C1 segment of cervical spinal cord (tissue), 14 donors: ENCODE measurements at regions not wholly inside any gene's neighbourhood (a gene's known extent, or its start where the extent isn't known, plus 50 kb on each side); places are given as distances from the start of the nearest gene placed in this dataset.

Experiments used
- DNase-seq, 14 donors: peaks; one replicate each; lab custom pipeline; 2025; lab: John Stamatoyannopoulos, UW

DNA sequence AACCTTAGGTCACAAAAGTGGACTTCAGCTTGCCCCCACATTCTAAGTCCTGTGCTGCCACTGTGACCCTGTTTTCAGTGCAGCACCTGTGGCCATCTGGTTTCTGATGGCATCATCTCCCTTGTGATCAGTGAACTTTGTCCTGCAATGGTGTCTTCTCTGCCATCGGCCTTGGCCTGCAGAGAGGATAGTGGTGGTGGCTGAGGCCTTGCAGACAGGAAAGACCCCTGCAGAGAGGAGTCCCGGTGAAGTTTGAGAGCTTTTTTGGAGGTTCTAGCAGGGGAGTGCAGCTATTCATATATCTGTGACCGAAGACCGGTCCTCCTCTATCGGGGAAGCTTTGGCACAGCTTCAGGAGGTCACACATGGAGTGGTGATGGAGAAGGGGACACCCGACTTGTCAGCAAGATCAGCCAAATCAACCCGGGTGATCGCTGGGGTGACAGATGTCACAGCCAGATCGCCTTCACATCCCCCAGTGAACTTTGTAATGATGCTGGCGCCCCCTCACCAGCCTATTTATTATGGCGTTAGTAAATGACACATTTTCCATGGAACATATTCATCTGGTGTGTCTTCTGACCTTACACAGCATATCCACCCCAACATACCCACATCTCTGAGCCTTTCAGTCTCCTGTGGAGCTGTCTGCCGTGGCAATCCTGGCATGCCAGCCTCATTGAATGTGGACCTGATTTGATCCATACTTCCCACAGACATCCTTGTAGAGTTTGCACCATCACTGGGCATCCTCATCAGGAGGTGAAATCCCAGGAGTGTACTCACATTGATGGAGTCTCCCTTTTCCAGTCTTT lies 136.1 kb downstream of the PAPOLA start:
- no peak for DNase-seq

DNA sequence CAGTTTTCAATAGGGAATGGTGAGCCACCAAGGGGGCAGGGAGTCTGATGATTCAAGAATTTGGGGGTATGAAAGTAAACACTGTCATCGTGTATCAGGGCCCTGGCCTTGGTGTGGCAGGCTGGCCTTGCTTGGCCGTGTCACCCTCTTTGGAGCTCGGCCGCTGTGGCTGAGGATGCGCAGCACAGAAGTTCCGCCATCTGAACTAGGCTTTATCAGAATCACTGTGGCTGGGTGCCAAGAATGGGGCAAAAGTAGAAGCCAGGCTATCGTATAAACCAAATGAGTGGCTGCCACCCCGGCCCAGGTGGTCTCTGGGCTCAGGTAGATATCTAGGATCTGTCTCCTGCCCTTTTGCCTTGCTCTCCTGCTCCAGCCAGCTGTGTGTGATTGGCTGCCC lies 137.4 kb downstream of the PAPOLA start:
- no peak for DNase-seq

DNA sequence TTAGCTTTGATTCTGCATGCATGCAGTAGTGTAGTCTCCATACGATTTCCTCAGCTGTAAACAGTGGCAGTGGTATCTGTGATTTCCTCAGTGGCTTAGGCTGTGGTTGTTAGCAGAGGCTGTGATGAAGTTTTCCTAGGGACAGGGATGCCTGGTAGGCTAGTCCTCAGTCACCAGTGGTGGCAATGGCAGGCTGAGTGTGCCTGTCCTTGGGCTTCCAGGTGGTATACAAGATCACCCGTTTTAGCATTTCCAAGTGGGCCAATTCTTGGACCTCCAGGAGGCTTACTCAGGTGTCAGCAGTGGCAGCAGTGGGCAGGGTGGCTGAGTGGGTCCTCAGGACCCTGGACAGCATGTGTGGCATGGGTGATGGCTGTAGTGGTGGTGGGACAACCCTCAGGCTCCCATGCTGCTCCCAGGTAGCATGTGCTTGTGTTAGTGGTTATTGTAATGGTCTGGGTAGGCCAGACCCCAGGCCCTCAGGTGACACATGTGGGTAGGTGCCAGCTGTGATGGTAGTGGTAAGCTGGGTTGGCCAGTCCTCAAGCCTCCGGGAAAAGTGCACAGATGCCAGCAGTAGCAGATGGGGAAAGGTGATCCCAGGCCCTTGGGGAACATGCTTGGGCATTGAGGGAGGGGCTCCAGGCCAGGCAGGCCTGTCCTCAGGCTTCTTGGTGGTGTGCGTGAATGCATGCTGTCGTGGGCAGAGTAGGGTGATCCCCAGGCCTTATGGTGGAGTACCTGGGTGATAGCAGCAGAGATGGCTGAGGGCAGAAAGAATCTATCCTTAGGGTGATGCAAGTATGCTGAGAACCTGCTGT lies 146.5 kb downstream of the PAPOLA start:
- no peak for DNase-seq

DNA sequence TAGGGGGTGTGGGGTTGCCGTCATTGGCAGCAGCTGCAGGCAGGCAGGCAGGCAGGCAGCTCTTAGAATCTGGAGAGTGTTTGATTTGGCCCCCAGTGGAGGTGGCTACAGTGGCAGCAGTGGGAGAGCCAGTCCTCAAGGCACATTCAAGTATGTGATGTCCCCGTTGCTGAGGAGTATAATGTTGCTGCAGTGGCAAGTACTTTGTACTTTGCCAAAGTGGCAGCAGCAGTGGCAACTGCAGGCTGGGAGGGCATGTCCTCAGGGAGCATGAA lies 147.1 kb downstream of the PAPOLA start:
- DNase-seq, result no peak

DNA sequence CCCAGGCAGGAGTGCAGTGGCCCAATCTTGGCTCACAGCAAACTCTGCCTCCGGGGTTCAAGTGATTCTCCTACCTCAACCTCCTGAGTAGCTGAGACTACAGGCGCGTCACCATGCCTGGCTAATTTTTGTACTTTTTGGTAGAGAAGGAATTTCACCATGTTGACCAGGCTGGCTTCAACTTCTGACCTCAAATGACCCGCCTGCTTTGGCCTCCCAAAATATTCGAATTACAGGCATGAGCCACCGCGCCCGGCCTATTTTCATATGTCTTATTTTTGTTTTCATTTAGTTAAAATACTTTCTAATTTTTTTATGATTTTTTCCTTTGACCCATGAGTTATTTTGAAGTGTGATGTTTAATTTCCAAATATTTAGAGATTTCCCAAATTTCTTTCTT lies 143.6 kb upstream of the VRK1 start:
- DNase-seq, result no peak

DNA sequence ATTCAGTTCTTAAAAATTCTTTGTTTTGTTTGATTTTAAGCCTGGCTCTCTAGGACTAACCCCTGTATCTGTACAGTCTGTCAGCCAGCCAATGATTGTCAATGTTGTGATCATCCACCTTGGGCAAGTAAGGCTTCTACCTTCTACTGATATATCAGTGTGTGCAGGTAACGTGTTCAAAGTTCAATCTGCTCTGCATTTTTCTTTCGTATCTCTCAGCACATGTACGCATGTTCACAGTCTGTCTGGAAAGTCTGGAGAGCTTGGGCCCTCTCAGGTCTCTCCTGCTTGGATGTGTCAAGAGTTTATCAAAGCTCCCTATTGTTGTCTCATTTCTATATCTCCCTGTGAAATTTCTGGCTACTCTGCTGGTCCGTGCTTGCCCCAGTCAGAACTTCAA lies 138.6 kb upstream of the VRK1 start:
- no peak for DNase-seq

DNA sequence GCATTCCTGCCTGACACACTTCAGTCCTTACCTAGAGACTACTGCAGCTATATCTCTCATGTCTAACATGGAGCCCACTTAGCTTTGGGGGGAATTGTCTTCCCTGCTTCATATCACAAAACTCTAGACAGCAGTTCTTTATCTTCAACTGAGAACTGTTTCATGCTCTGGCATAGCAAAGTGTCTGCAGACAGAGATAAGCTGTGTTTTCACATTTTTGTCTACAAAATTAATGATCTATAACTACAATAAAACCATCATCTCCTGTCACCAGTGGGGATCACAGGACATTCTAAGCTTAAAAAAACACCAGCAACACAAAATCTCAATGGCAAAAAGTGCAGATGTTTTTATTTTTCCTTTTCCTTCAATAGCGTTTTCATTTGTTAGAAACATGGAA lies 137.1 kb upstream of the VRK1 start:
- no peak for DNase-seq

DNA sequence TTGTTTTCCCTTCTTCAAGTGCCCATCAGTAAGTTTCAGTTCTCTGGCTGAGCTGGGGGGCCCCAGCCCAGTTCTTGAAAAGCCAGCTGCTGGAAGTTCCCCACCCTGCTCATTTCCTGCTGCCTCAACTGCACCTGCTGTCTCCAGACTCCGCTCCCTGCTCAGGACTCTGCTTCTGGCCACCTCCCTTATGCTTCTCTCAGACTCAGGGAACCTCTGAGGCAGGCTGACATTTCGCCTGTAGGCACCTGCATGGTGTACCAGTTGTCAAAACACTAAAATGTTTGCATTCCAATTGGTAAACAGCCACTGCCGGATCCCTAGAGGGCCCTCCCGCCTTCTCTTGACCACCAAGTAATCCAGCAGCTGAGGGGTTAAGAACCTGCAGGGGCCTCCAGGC lies 136.5 kb upstream of the VRK1 start:
- DNase-seq, result no peak

DNA sequence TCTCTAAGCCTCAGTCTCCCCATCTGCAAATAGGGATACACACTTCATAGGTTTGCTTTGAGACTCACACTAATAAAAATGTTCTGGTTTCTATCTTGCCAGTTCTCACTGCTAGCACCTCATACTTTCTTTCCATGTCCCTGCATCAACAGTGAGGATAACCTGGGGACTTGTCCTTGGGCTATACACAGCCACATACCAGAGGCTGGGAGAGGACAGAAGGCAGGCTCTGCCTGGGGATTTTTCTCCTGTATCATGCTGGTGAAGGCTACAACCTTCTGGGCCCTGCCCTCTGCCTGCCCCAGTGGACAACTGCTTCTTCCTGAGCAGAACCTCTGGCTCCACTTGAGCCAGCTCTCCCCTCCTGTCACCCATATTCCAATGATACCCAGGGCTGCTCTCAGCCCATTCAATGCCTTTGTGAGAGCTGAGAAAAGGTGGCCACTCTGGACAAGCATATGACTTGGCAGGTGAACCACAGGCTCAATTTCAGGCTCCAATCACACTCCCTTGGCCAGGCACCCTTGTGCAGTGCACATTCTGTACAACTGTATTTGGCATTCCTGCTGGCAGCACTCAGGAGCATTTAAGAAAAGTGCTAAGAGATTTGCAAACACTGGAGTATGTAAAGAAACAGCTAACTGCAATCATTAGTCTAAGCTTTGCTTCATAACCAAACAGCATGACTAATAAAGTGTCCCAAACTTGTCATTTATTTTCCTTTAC lies 135.8 kb upstream of the VRK1 start:
- DNase-seq, result no peak

DNA sequence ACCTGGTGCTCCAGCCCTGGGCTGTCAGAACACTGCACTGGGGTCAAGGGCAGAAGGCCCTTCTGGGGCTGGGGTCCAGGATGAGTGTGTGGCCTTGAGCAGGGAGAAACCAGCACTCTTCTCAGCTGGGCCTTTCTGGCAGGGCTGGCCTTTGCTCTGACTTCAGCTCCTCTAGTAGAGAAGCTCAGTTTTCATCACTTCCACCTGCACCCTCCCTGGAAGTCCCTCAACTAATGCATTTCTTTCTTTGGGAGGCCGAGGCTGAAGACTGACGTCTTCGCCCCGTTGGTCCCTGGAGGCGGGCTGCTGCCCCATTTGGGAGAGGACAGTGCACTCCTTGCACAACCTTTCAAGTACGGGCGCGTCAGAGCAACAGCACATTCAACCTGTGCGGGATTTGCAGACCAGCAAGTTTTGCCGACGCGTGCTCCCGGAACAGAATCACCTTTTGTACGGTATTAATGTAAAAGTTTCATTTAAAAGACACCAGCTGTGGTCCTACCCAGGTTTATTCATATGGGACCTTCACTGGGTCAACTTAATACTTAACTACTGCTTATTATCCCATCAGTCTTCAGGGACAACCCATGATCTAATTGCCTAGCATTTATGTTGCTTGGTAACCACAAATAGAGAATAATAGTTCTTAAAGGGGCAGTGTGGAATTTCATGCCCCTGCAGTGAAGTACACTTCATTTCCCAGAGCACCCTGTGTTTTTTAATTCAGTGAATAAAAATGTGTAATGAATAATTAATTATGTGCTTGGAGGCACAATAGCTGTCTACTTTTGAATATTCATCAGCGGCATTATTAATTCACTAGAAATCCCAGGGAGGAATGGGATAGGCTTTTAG lies 134.8 kb upstream of the VRK1 start:
- DNase-seq, result no peak

DNA sequence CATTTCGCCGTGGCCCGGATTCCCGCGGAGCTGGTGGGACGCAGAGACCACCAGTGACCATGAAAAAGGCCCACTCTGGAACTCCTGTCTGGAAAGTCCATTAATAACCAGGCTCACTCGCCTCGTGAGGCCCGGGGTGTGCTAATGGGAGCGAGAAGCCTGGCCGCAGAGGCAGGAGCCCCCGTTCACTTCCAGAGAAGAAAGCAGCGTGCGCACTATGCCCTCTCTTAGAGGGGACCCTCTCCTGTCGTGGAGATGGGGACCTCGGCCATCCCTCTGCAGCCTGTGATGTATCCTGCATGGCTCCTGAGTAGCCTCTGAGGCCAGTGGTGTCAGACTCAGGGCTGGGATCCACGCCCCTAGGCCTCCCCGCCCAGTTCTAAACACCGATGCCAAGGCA lies 134.1 kb upstream of the VRK1 start:
- no peak for DNase-seq

DNA sequence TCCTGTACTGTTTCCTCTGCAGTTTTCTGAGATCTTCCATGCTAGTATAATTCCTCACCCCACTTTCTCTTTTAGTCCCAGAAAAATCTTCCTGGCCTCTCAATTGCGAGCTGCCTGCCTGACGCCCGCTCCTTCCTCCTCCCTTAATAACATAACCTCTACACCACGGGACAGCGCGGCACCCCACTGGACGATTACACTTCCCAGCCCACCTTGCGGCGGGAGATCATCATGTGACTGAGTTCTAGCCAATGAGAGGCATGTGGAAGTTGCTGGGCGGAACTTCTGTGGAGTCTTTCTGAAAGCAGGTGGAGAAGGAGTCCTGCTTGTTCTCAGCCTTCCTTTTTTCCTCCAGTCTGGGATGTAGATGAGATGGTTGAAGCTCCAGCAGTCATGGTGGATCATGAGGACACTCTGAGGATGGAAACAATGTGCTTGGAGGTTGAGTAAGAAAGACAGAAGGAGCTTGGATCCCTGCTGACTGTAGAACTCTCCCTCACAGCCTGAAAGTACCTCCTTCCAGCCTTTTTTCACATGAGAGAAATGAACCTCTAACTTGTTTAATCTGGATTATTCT lies 133.6 kb upstream of the VRK1 start:
- DNase-seq, result no peak

DNA sequence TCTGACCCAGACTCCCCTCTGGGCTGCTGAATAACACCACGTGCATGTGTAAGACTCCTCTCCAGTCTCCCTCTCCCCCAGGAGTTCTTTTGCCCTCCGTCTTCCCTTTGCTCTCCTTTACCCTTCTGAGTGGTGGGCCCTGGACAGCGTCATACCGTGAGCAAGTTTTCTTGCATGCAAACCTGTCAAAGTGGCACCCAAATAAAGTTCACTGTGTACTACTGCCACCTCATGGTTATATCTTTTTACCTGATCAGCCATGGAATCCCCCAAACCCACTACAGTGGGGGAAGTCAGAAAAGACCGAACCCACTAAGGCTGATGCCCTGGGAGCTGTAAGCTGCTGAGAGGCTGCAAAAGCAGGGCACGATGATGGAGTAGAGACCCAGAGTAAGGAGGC lies 131.1 kb upstream of the VRK1 start:
- DNase-seq, result no peak

DNA sequence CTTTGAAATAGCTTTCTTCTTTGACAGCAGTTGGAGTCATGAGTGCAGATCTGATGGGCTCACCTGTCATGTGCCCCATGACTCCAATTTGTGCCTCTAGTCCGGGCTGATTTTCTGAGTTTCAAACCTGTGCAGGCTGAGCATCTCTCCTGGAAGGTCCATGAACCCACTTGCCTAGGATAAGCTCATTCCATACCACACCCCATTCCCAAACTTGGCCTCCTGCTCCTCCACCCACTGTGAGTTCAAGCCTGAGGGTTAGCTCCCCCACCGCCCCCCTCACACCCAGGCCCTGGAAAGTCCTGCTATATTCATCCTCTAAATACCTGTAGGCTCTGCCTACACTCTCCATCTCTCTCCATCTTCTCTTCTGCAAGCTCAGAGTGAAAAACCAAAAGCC lies 126.8 kb upstream of the VRK1 start:
- no peak for DNase-seq

DNA sequence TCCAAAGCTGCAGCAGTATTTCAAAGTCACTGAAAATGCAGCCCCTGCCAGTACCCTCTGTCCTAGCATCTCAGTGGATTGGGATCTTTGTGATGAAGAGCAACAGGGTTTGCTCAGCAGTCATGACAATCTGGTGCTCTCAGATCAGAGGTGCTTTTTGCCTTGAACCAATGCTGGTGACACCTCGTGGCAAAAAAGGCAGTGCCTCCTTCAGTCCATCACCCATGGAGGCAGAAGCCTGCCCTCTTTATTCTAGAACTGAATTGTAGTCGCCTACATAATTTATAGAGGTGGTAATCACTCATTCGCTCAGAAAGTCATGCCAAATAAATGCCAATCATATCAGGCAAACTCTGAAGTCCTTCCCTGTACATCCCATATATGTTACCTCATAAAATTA lies 126.0 kb upstream of the VRK1 start:
- no peak for DNase-seq

DNA sequence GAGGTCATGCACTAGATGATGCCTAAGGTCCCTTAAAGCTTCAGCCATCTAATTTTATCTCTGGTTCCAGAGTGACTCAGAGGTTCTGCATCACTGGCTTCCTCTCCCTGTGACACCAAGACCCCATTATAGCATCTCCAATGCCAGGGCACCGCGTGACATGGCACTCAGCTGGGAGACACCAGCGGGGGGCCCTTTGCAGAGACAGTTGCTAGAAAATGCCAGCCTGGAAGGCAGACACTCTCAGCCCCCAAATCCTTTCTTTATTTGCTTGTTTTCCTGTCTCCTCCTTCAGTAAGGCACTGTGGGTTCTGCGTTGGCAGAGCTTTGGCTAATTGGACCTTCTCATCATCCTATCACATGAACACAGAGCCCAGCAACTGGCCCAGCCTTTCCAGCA lies 123.5 kb upstream of the VRK1 start:
- no peak for DNase-seq

DNA sequence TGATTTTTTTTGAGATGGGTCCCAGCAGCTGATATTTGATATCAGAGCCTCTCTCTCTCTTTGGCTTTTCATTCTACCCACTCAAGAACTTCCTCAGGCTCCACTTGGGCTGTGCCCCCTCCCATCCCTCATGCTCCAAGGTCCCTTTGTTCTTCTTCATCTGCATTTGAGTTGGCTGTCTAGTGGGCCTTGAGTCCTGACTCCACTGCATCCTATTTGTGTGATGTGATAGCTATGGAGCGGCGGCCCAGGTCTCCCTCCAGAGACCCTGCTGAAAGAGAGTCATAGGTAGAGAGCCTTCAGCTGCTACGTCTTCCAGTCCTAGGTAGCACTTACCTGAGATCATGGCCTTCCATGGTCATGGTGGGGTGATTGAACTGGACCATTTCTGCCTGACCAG lies 123.1 kb upstream of the VRK1 start:
- DNase-seq, result no peak

DNA sequence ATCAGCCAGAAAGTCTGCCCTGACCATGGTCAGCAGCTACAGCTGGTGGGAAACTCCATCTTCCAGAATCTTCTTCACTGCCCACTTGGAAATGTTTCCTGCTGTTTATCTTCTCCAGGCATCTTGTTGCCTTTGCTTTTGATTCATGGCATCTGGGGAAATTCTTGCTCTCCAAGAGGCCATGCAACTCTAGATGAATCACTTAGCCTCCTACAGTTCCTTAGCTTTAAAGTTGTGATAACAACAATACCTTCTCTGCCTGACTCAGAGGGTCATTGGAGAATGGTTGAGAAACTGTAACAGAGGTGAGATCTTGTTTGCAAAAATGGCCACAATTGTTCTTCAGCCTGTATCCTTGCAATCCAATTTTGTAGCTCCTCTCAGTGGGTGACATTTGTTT lies 121.0 kb upstream of the VRK1 start:
- no peak for DNase-seq

DNA sequence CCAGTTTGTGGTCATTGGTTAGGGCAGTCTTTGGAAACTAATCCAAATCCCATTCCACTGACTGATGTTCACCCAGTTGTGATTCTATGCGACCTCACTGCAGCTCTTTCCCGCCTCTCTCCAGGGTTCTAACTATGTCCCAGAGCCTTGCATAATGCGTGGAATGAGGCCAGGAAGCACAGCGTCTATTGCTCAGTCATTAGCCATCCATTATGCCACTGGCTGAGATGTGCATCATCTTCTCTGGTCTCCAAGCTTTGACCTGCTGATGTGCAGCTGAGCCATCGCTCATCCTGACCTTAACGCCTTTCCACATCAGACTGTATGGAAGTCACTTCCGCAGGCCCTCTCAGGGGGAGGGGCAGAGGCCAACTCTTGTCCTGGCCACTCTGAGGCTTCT lies 115.4 kb upstream of the VRK1 start:
- no peak for DNase-seq

DNA sequence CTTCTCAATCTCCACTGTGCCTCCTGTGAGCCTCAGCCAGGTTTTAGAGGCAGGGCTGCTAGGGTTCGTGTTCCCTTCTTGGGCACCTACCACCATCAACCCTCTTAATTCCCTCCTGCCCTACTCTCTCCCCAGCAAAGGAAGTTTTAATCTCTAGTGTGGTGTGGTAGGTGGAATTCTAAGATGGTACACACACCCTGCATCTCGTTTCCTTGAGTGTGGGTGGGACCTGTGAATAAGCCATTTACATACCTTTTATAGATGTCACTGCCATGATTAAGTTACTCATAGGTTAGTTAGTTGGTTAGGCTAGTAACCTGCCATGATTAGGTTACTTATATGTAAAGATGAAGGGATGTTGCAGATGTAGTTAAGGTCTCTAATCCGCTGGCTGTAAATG lies 114.8 kb upstream of the VRK1 start:
- DNase-seq, result no peak

DNA sequence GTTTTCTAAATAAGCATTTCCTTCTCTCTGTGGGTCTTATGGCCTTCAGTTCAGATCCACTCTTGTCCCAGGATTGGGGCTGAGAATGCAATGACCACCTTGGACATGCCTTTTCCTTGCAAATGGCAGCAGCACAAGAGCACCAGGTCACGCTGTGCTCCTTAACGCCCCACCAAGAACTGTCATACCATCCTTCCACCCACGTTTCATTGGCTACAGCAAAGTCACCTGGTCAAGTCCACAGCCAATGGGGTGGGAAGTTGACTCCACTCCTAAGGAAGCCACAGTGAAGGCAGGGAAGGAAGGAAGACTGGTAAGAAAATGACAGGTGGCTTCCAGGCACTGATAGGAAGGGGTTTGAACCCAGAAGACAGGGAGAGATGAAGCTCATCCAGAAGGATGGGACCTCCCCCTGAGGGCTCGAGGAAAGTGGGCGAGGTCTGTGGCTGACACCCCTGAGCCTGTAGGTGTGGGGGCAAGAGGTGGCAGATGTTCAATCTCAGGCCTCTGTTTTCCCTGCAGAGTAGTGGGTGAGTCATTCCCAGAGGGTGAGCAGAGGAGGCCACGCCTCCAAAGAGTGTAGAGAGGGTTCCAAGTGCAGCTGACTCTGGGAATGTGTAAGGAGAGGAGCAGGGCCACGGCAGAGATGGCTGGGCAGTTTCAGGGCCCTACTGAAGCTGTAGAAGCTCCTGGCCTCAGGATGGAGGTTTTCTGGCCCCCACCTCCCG lies 113.5 kb upstream of the VRK1 start:
- DNase-seq, result no peak
